IPS-NIHi11 (cell line): ENCODE measurements at regions not wholly inside any gene's neighbourhood (a gene's known extent, or its start where the extent isn't known, plus 50 kb on each side); places are given as distances from the start of the nearest gene placed in this dataset.
"Not testable (repeated sequence)": the region's sequence is repeated elsewhere in the genome, so short reads cannot be mapped to it uniquely, and the experiment has no call there.

Source experiments
- DNase-seq: peaks from one replicate; pipeline ENCODE4 v3.0.0; 2012; ENCODE audit warnings: mixed read lengths, low spot score

DNA sequence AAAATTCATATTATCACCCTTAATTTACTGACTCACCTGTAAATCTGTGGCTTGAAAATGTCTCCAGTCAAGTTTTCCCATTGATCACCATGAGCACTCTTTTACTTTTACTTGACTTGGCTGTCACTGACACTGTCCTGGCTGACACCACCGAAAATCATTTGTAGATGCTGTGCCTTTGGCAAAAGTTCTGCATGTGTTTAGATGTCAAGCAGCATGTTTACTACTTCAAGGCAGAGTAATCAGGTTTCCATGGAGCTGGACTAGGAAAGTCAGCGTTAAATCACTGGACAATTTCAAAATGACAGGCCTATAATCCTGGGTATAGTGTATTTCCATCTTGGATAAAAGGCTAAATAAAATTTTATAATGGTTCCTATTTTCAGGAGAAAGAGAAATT lies 1530.6 kb upstream of the CDH6 start:
- no peak for DNase-seq

DNA sequence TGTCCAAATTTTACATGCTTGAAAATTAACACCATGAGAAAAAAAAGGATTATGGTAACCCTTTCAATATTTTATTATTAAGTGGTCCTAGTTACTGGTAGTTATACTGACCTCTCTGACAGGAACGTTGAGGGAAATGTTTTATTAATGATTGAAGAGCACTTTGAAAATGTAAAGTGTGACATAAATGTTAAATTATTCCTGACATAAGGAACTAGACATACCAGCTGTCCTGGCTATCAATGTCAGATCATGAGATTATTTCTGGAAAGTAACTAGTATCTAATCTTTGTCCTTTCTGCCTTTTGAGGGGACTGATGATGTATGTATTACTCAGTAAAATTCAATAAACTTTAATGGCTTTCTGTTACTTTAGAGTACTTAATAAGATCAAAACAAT lies 1538.5 kb upstream of the CDH6 start:
- DNase-seq: no peak

DNA sequence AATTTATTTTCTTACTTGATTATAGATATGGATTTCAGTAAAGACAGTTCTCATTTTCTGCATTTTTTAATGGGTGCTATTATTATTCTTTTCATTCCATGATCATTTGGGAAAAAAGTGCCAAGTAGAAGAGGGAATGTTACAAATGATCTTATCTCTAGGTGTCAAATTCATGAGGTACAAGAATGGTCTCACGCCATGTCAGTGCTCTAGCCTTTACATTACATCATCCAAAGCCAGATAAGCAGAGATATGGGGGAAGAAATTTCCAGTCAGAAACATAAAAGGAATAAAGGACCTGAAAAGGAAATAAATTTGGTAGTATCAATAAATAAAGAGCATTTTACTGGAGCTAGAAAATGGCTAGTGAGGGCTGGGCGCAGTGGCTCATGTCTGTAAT lies 1544.2 kb upstream of the CDH6 start:
- DNase-seq: no peak

DNA sequence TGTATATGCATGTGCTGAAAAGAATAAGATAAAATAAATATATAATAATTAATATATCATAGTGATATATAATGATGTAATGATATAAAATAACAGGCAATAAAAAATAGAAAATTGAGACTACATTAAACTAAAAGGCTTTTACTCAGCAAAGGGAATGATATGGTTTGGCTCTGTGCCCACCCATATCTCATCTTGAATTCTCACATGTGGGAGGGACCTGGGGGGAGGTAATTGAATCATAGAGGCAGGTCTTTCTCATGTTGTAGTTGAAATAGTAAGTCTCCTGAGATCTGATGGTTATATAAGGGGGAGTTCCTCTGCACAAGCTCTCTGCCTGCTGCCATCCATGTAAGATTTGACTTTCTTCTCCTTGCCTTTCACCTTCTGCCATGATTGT lies 1550.9 kb upstream of the CDH6 start:
- no peak for DNase-seq

DNA sequence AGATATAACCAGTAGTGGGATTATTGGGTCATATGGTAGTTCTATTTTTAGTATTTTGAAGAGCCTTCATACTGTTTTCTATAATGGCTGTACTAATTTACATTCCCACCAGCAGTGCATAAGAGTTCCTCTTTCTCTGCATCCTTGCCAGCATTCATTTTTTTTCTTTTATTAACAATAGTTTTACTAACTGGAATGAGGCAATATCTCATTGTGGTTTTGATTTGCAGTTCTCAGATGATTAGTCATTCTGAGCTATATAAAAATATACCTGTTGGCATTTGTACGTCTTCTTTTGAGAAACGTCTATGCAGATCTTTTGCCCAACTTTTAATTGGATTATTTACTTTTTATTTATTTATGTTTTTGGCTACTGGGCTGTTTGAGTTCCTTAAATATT lies 1579.3 kb upstream of the CDH6 start:
- no peak for DNase-seq

DNA sequence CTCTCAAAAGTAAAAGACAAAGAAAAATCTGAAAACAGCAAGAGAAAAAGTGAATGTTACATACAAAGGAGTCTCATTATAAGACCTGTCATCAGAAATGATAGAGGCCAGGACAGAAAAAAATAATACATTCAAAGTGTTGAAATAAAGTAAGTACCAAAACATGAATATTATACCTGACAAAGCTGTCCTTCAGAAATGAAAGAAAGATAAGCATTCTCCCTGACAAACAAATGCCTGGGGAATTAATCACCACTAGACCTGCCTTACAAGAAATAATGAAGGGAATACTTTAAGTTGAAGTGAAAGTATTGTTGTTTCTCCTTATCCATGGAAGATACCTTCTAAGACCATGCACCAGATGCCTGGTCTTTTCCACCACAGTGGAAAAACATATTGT lies 1605.2 kb upstream of the CDH6 start:
- no peak for DNase-seq

DNA sequence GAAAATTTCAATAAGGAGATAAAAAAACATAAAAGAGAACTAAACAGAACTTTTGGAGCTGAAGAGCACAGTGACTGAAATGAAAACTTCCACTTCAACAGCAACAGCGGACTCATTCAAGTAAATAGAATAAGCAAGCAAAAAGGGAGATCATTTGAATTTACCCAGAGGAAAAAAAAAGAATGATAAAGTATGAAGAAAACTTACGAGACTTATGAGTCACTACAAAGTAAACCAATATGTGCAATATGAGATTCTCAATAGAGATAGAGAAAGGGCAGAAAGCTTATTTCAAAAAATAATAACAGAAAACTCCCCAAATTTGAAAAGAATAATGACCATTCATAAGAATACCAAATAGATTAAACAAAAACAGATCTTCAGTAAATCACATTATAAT lies 1605.7 kb upstream of the CDH6 start:
- no peak for DNase-seq

DNA sequence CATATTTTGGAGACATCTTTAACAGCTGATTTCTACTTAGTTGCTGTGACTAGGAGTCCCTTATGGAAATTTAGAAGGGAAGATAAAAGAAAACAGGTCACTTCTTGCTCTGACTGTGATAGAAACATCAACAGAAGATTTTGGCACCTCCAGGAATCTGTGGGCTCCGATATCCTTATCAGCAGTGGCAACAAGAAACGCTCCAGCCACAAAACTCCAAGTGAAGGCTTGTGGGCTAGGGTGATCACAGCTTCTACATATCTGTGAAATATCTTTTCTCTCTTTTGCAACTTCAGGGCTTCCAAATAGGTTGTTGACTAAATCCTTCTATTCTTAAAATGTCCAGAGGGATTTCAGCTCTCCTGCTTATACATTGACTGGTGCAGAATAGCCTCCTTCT lies 1625.5 kb upstream of the CDH6 start:
- no peak for DNase-seq

DNA sequence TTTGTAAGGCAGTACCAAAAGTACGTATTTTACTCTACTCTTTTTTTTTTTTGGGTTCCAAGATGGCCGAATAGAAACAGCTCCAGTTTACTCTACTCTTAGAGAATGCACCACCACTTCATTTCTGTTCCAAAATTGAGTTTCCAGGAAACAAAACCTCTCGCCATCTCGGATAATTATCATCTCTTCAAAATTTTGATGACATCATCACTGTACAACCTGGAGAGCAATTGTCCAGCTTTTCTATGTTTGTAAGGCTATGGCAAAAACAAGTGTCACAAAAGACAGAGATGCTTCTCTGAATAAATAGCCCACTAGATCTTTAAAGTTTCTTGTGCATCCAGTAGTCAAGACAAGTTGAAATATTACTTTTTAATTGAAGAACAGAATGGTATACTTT lies 1631.9 kb upstream of the CDH6 start:
- DNase-seq: no peak

DNA sequence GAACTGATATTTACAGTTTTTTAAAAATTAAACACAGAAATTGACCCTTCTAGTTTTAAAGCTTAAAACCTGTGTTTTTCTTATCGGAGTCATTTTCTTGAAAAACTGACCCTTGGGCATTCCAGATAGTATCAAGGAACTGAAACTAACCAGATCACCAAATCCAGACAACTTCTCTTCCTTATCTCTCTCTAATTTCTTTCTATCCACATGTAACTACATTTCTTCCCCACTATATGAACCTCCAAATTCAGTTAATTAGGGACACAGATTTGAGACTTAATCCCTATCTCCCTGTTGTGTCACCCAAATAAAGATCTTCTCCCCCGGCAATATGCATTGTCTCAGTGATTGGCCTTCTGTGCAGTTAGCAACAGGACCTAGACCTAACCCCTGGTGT lies 1643.0 kb upstream of the CDH6 start:
- DNase-seq: no peak

DNA sequence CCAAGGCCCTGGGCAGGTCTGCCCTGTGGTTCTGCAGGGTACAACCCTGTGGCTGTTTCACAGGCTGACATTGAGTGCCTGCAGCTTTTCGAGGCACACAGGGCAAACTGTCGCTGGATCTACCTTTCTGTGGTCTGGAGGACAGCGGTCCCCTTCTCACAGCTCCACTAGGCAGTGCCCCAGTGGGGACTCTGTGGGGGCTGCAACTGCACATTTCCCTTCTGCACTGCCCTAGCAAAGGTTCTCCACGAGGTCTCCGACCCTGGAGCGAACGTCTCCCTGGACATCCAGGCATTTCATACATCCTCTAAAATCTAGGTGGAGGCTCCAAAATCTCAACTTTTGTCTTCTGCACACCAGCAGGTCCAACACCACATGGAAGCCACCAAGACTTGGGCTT lies 1645.2 kb upstream of the CDH6 start:
- no peak for DNase-seq

DNA sequence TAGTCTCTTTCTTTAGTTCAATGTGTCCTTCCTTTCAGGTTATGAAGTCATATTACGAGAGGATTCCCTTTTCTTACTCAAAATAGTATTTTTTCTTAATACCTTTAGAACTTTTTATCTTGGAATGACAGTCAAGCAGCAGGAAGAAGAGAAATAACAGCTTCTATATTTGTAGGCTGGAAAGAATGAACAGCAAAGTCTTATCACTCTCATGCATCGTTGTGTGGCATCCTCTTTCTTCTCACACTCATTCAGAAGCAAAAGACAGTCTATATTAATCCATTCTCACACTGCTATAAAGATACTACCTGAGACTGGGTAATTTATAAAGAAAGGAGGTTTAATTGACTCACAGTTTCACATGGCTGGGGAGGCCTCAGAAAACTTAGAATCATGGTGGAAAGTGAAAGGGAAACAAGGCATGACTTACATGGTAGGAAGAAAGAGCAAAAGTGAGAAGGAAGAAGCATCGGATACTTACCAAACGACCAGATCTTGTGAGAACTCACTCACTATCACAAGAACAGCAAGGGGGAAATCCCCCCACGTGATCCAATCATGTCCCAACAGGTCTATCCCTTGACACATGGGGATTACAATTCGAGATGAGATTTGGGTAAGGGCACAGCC lies 1646.1 kb upstream of the CDH6 start:
- no peak for DNase-seq

DNA sequence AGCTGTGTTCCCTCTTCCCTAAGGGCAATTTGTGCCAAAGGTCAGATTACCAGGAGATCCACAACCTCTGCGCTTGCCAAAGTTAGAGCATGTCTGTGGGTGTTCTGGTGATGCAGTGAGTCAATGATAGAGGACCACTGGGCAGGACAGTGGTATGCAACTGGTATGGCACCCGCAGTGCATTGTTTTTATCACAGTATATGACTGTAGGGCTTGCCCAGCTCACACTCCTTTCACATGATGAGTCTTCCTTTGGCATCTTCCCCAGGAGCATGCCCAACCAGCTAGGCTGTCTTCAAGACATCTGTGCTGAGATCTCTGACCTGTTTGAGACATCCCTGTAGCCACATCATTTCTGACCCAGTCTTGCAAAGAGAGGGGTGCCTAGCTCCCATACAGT lies 1650.0 kb upstream of the CDH6 start:
- DNase-seq: no peak

DNA sequence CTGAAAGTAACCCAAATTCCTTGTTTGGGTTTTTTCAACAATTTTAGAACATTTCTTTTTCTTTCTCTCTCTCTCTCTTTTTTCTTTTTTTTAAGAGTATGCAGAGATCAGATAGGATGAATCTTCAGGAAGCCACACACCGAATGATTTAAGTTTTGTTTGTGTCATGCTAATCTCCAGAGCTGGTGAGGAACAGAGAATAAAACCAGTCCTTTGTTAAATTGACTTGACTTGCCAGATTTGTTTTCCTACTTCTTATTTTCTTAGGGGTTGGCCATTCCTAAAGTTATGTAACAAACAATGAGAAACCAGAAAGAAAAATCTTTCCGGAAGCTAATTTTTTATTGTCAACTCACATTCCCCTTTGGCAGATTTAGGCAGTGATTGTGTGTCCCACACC lies 1669.3 kb upstream of the CDH6 start:
- no peak for DNase-seq

DNA sequence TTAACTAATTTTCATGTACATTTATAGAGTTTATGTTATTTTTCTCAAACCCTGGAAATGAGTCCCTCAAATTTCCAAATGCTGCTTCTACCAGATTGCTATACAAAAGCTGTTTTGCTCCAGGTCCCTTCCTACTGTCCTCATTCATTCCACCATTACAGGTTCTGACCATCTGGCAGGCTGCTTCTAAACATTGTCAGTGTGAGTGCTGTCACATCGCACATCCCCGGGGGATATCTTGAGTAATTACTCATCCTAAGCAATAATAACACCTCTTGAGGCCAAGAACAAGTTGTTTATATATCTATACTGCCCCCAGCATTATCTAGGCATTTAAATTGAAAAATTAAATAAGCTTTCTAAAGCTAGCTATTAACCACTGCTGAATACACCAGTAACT lies 1675.3 kb upstream of the CDH6 start:
- DNase-seq: no peak

DNA sequence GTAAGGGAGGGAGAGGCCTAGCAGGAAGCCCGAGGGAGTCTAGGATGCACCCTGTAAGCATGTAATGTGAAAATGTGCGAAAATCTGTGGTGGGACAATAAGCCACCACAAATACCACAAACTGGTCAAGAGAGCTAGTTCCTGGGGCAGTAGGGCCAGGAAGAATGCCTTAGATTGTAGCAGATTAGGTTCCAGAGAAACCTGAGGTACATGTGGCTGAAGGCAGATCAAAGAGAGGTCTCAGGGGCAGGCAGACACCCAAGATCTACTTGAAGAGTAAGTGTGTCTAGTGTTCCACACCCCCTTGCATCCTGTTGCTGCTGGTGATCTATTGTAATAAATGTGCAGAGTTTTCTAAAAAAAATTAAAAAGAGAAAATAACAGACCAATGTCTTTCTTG lies 1677.3 kb upstream of the CDH6 start:
- no peak for DNase-seq

DNA sequence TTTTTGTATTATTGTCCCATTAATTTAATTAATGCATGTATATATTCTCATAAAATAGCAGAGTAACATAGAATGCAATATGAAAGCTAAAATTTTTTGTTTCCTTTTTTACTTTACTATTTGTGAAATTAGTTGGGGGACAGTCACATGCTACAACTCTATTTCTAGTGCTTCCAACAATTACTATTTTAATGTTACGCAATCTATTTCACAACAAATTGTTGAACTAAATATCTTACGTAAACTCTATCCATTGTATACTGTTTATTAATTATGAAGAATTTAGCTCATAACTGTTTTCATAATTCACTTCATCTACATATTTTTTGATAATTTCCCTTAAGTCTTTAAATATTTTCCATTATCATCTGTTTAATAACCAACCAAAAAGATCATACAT lies 1685.4 kb upstream of the CDH6 start:
- DNase-seq: no peak

DNA sequence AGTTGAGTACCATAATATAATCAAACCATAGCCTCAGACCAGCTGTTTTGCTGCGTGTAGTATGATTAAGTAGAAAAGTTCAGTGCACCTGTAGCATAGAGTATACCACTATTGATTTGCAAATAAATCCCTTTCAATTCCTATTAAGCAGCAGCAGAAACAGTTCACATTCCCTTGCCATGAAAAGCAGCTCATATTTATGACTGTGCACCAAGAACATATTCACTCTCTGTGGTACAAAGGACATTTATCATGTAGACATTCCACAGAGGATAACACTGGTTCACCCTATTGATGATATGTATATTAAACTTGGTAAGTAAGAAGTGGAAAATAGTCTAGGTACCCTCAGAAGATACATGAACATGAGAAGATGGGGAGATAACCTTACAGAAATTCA lies 1689.1 kb upstream of the CDH6 start:
- no peak for DNase-seq

DNA sequence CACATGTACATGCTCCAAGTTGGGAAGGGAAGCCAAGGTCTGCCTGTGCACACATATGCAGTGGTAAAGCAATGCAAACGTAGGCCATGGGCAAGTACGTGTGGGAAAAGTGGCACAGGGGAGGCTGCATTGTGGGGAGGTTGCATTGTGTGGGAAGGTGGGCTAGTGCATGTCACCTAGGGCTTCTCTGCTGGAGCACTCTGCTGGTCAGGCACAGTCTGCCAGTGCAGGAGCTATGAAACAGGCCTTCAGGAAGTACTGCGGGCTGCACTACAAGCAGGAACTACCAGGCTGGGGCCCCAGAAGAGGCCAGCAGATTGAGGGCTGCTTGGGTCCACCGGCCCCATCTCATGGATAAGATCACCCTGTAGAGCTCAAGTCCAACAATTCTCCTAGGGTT lies 1694.6 kb upstream of the CDH6 start:
- no peak for DNase-seq

DNA sequence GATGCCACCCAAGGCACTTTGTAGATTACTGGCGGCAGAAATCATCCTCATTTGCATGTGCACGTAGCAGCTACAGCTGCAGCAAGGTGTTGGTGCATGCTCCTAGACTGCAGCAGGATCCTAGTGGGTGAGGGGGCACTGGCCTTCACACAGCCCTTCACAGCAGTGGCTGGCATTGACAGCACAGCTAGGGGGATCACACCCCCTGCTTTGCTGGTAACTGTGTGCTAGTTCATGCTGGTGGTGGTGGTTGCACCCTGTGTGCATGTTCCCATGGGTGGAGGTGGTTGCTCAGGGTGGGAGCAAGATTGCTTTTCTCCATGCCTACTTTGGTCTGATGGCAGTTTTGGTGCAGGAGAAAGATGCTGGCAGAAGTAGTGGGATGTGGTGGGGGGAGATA lies 1695.1 kb upstream of the CDH6 start:
- DNase-seq: no peak

DNA sequence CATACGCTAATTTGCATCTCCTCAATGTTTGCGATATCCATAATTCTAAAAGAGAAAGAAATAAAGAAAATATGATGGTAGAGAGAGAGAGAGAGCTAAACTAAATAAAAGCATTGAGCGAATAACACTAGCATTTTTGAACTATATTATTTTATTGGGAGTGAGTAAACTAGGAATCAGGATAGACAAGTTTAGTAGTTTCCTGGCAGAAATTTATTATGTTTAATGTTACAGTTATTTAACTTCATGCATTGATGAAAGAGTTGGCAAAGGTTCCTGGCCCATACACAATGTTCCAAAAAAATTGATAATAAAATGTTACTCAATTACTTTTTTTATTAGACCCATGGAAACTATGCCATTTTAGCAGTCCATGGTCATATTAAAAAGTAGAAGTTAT lies 1708.2 kb upstream of the CDH6 start:
- no peak for DNase-seq

DNA sequence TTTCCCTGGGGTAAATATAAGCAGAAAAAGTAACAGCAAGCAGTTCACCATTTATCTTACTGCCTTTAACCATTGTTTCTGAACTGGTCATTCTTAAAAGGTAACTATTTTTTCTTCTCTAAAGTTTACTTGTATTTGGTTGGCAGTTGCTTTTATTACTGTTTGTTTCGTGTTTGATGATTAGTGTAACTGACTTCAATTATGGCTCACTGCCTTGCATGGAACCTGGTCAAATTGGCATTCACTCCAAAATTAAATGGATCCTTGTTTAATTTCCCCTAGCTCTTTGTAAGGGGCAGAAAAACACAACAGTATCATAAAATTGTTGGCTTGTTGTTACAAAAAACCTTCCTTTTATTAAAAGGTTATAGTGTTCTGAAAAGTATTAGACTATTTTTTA lies 1723.9 kb upstream of the CDH6 start:
- no peak for DNase-seq

DNA sequence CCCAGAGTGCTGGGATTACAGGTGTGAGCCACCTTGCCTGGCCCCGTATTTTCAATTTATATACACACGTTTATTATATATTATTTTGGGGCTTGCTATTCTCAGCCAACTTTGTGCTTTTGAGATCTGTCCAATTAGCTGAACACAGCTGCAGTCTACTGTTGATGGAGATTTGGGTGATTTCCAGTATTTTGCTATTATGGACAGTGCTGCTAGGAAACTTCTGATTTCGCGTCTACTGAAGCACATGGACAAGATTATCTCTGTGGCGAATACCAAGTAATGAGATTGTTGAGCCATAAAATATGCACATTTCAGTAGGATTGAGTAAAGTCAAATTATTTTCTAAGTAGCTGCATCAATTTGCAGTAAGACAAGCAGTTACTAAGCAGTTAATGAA lies 1731.2 kb upstream of the CDH6 start:
- DNase-seq: no peak

DNA sequence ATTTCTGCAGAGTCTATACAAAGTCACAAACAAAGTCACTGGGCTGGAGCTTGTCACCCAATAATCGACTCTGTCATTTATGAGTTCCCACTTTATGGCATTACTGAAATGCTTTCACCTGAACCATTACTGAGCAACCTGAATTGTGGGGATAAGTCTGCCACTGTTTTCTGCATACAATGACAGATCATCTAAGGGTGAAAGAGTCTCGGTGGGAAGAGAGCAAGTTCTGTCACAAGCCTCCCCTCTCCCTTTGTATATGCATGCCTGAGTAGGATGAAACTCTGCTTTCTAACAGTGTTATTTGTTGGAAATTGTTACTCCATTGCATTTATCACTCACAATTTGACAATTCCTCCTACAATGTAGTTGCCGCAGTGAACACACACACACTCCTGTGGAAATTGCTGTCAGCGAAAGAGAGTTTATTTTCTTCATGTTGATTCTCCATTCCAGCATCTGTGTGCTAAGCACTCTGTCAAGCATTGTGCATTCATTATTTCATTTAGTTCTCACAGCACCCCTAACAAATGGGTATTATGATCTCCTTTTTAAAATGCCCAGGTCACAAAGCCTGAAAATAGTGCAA lies 1732.4 kb upstream of the CDH6 start:
- no peak for DNase-seq

DNA sequence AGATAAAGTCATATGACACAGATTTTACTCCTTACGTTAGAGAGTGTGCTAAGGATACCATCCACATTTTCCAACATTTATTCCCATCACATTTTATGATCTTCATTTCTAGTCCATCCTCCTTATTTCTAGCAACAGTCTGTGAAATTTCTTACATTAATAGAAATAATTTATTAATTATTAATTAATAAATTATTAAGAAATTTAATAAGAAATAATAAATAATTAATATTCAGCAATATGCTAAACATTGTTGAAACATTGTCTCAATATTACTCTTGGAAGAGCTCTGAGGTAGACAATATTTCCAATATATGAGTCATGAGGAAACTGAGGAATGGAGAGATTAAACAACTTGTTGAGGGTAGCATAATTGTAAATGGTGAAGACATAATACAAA lies 1742.5 kb upstream of the CDH6 start:
- not testable (repeated sequence) for DNase-seq
